Sigmoid colon (tissue), 6 donors: ENCODE measurements at regions not wholly inside any gene's neighbourhood (a gene's known extent, or its start where the extent isn't known, plus 50 kb on each side); places are given as distances from the start of the nearest gene placed in this dataset.

ENCODE experiments used
- DNase-seq: peaks from one replicate; pipeline ENCODE4 v3.0.0-alpha.2; 2019
- H3K27ac ChIP-seq, 4 donors: fragments of 200-600 bp; sonication (generic); one replicate each; pipeline ENCODE4 v1.5.1; 2016 to 2019; ENCODE audit warnings: mild to moderate bottlenecking in 1 of 4
- H3K27me3 ChIP-seq, 3 donors: fragments of 200-600 bp; sonication (generic); one replicate each; pipeline ENCODE4 v1.5.1; 2019; ENCODE audit warnings: mild to moderate bottlenecking in 1 of 3
- H3K36me3 ChIP-seq, 4 donors: fragments of 200-600 bp; sonication (generic); one replicate each; pipeline ENCODE4 v1.5.1; 2016 to 2019
- H3K4me1 ChIP-seq, 4 donors: fragments of 200-600 bp; sonication (generic); one replicate each; pipeline ENCODE4 v1.5.1; 2017 to 2019
- H3K4me3 ChIP-seq, 4 donors: fragments of 200-600 bp; sonication (generic); one replicate each; pipeline ENCODE4 v1.5.1; 2017 to 2019; ENCODE audit warnings: mild to moderate bottlenecking in 2 of 4, moderate library complexity in 1 of 4
- H3K9me3 ChIP-seq, 4 donors: fragments of 200-600 bp in 3 of 4; sonication (generic) in 3 of 4; one replicate each; pipeline versions ENCODE4 v1.5.1 to v1.6.1; 2013 to 2019
- EP300 ChIP-seq, 4 donors: sonication (generic); formaldehyde crosslinking; IDR thresholded peaks; one replicate each; pipeline ENCODE4 v1.6.1; 2017; ENCODE audit warnings: antibody characterized with exemption in 4 of 4
- POLR2A ChIP-seq, 2 donors: fragments of 450-650 bp; IDR thresholded peaks; one replicate each; pipeline ENCODE4 v1.6.1; 2016; ENCODE audit warnings: antibody characterized with exemption in 2 of 2, mild to moderate bottlenecking in 2 of 2, moderate library complexity in 2 of 2
- POLR2AphosphoS5 ChIP-seq, 4 donors: sonication (generic); formaldehyde crosslinking; IDR thresholded peaks; one replicate each; pipeline ENCODE4 v1.6.1; 2017; ENCODE audit warnings: antibody characterized with exemption in 4 of 4
- WGBS, 2 donors: extraction: QIAGEN DNeasy Blood & Tissue Kit; methylation state at CpG; one replicate each; pipeline ENCODE4 v1.1.7; 2013; 5-methylcytosine and 5-hydroxymethylcytosine counted together
- intact Hi-C: fragments of 100-400 bp; cut with DNase I; formaldehyde crosslinking; loops from one replicate; pipeline ENCODE4 v1.15.1; 2023
- TF ChIP-seq, protein P1 (sequence below), 4 experiments: fragments of 450-650 bp in 3 of 4; fragments of 200-600 bp in 1 of 4; IDR thresholded peaks; one replicate each; pipeline ENCODE4 v1.5.1; 2016 to 2019; ENCODE audit warnings: antibody characterized with exemption in 4 of 4, mild to moderate bottlenecking in 3 of 4, moderate library complexity in 2 of 4
- donor health status: healthy with polysubstance abuse.
- donor health status: healthy.

GRCh38 chr6:40860443-40860842 lies 178.6 kb downstream of the UNC5CL start:
- Histone ChIP-seq H3K4me3 (no peak overlapping the region), H3K36me3 (no peaks in the 10 kb centered on the region), H3K27ac (no peak overlapping the region), H3K27me3 (no peaks in the 10 kb centered on the region), H3K9me3 (no peaks in the 10 kb centered on the region), H3K4me1 (no peaks in the 10 kb centered on the region)
- intact Hi-C loops = no loop called here
- WGBS, 2 donors = 54 to 78% methylated on average over 2 of the region's 2 CpGs
- TF ChIP-seq POLR2AphosphoS5 (IDR thresholded peaks at IDR 0.05) (no peak), EP300 (IDR thresholded peaks at IDR 0.05) (no peak), POLR2A (IDR thresholded peaks at IDR 0.05) (no peak)
- TF ChIP-seq, protein P1, sequence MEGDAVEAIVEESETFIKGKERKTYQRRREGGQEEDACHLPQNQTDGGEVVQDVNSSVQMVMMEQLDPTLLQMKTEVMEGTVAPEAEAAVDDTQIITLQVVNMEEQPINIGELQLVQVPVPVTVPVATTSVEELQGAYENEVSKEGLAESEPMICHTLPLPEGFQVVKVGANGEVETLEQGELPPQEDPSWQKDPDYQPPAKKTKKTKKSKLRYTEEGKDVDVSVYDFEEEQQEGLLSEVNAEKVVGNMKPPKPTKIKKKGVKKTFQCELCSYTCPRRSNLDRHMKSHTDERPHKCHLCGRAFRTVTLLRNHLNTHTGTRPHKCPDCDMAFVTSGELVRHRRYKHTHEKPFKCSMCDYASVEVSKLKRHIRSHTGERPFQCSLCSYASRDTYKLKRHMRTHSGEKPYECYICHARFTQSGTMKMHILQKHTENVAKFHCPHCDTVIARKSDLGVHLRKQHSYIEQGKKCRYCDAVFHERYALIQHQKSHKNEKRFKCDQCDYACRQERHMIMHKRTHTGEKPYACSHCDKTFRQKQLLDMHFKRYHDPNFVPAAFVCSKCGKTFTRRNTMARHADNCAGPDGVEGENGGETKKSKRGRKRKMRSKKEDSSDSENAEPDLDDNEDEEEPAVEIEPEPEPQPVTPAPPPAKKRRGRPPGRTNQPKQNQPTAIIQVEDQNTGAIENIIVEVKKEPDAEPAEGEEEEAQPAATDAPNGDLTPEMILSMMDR (IDR thresholded peaks at IDR 0.05) = no peak
- DNase-seq = no peak

DNA sequence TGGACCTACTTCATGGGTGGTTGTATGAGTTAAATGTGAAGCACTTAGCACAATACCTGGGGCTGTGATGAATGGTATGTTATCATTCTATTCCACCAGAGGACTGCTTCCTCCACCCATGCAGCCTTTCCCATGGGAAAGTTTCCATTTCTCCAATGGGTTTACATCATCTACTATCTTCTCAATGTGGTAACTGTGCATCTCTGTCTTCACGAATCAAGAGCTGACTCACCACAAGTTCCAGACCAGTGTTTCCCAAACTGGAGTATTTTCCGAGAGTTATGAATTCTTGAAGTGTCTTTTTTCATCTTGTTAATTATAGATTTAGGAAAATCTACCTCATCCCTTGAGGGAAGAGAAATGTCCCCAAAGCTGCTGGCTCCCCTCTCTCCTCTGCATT lies 182.8 kb downstream of the UNC5CL start:
- no peaks in the 10 kb centered on the region for H3K36me3 ChIP-seq
- no peak for DNase-seq
- 81 to 83% methylated on average over 2 of the region's 2 CpGs for WGBS, 2 donors
- intact Hi-C loops = no loop called here
- no peaks in the 10 kb centered on the region for H3K27me3 ChIP-seq
- H3K27ac ChIP-seq = no peak overlapping the region
- H3K4me3 ChIP-seq = no peak overlapping the region
- TF ChIP-seq POLR2AphosphoS5 (IDR thresholded peaks at IDR 0.05) = no peak
- TF ChIP-seq, protein P1 (IDR thresholded peaks at IDR 0.05) = no peak
- no peaks in the 10 kb centered on the region for H3K4me1 ChIP-seq
- no peaks in the 10 kb centered on the region for H3K9me3 ChIP-seq

GRCh38 chr6:40855168-40855880 lies 183.7 kb downstream of the UNC5CL start:
- Histone ChIP-seq H3K4me1 (no peaks in the 10 kb centered on the region), H3K4me3 (no peak overlapping the region), H3K9me3 (no peaks in the 10 kb centered on the region), H3K27ac (no peak overlapping the region), H3K27me3 (no peaks in the 10 kb centered on the region), H3K36me3 (no peaks in the 10 kb centered on the region)
- no peak for DNase-seq
- WGBS, 2 donors = 72 to 83% methylated on average over 10 of the region's 10 CpGs
- TF ChIP-seq POLR2AphosphoS5 (IDR thresholded peaks at IDR 0.05) (no peak), POLR2A (IDR thresholded peaks at IDR 0.05) (no peak), EP300 (IDR thresholded peaks at IDR 0.05) (no peak)
- TF ChIP-seq, protein P1 (IDR thresholded peaks at IDR 0.05) = no peak
- intact Hi-C loops = no loop called here

GRCh38 chr6:40854592-40854991 lies 184.4 kb downstream of the UNC5CL start:
- no peaks in the 10 kb centered on the region for H3K36me3 ChIP-seq
- no peaks in the 10 kb centered on the region for H3K4me1 ChIP-seq
- DNase-seq = no peak
- H3K4me3 ChIP-seq = no peak overlapping the region
- no peaks in the 10 kb centered on the region for H3K27me3 ChIP-seq
- H3K27ac ChIP-seq = no peak overlapping the region
- intact Hi-C loops = no loop called here
- no peak for TF ChIP-seq EP300 (IDR thresholded peaks at IDR 0.05)
- no peak for TF ChIP-seq POLR2A (IDR thresholded peaks at IDR 0.05)
- TF ChIP-seq, protein P1 (IDR thresholded peaks at IDR 0.05) = no peak
- no peak for TF ChIP-seq POLR2AphosphoS5 (IDR thresholded peaks at IDR 0.05)
- H3K9me3 ChIP-seq = no peaks in the 10 kb centered on the region

GRCh38 chr6:40852779-40853373 lies 186.1 kb downstream of the UNC5CL start:
- no peak overlapping the region for H3K4me3 ChIP-seq
- TF ChIP-seq, protein P1 (IDR thresholded peaks at IDR 0.05) = peak in 1 of 4 experiments; percentile 12
- no peak for TF ChIP-seq EP300 (IDR thresholded peaks at IDR 0.05)
- H3K27ac ChIP-seq = no peak overlapping the region
- WGBS, 2 donors = 24 to 50% methylated on average over 6 of the region's 6 CpGs
- no peaks in the 10 kb centered on the region for H3K27me3 ChIP-seq
- no peaks in the 10 kb centered on the region for H3K4me1 ChIP-seq
- H3K9me3 ChIP-seq = no peaks in the 10 kb centered on the region
- no peak for DNase-seq
- intact Hi-C loops = no loop called here
- H3K36me3 ChIP-seq = no peaks in the 10 kb centered on the region
